ENCODE measurements at regions not wholly inside any gene's neighbourhood (a gene's known extent, or its start where the extent isn't known, plus 50 kb on each side); places are given as distances from the start of the nearest gene placed in this dataset.
A peak's percentile ranks its signal among the peaks of the same experiment; 100 is the strongest.

DNA sequence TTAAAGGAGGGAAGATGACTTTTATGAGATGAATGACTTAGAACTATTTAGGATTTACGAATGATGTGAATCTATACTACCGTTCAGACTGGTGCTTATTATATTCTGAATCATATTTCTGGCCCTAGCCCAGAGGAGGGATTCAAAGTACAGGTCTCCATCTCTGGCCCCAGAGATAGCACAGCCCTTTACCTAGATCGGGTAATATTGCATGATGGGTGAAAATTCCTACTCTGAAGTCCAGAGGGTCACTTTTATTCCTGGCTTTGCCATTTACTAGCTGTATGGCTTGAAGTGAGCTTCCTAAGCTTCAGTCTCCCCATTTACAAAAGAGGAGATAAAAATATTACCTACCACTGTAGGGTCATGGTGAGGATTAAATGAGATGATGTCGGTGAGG is 135.8 kb upstream of the OSR1 start:
- Mint-ChIP-seq H3K36me3 (ENCODE audit: low read depth) (no peaks in the 10 kb centered on the region), H3K27me3 (peaks cover 27% of the 10 kb centered on the region), H3K9me3 (no peaks in the 10 kb centered on the region), H3K27ac (no peak overlapping the region), H3K4me3 (no peak overlapping the region), H3K4me1 (no peaks in the 10 kb centered on the region)
- DNase-seq = no peak
- intact Hi-C loops (cut with micrococcal nuclease) = no loop called here

DNA sequence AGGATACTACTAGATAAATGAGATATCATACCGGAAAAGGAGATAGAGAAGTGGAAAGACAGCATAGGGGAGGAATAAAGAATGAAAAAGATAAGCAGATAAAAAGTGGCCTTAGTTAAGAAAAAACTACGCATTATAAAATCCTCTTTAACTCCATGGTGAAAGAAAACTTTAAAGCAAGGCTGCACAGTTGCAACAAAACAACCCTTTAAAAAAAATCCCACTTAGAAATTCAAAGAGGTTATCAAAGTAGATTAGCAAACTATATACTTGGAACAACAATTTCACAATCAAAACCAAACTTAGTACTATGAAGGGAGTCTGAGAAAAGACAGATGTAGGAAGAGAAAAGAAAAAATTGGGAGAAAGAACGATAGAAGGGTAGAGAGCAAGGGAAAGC is 133.4 kb upstream of the OSR1 start:
- H3K4me1 Mint-ChIP-seq = peaks cover 3% of the 10 kb centered on the region
- H3K9me3 Mint-ChIP-seq = no peaks in the 10 kb centered on the region
- H3K36me3 Mint-ChIP-seq (ENCODE audit: low read depth) = no peaks in the 10 kb centered on the region
- peaks cover 23% of the 10 kb centered on the region for H3K27me3 Mint-ChIP-seq
- no peak overlapping the region for H3K4me3 Mint-ChIP-seq
- DNase-seq = no peak
- no peak overlapping the region for H3K27ac Mint-ChIP-seq
- intact Hi-C loops (cut with micrococcal nuclease) = no loop called here

DNA sequence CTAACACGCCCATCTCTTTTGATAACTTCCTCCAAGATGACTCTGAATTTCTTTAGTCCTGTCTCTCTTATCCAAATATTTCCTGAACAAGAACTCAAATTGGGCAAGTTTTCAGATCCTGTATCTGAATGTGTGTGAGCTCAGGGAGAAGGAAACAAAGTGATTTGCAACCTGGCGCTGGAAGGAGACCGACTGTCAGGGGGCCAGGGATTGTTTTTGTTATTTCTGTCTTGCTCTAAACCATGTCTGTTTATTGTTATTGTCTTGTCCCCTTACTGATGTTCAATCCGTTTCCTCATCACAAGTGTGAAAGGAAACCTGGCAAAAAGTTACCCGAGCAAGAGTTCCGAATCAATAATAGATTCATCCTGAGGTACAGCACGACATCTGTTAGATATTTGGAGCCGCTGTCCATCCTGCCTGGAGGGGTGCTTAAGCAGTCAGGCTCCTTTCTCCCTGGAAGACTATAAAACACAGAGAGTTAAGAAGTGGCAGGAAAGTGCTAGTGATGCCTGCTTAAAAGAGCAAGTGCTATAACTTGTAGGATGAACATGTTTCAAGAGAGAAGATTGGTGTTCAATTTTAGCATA is 132.5 kb upstream of the OSR1 start:
- peaks cover 3% of the 10 kb centered on the region for H3K4me1 Mint-ChIP-seq
- H3K9me3 Mint-ChIP-seq = no peaks in the 10 kb centered on the region
- intact Hi-C loops (cut with micrococcal nuclease) = no loop called here
- no peaks in the 10 kb centered on the region for H3K36me3 Mint-ChIP-seq (ENCODE audit: low read depth)
- no peak overlapping the region for H3K4me3 Mint-ChIP-seq
- peaks cover 23% of the 10 kb centered on the region for H3K27me3 Mint-ChIP-seq
- peak; percentile 11 for DNase-seq
- H3K27ac Mint-ChIP-seq = no peak overlapping the region

DNA sequence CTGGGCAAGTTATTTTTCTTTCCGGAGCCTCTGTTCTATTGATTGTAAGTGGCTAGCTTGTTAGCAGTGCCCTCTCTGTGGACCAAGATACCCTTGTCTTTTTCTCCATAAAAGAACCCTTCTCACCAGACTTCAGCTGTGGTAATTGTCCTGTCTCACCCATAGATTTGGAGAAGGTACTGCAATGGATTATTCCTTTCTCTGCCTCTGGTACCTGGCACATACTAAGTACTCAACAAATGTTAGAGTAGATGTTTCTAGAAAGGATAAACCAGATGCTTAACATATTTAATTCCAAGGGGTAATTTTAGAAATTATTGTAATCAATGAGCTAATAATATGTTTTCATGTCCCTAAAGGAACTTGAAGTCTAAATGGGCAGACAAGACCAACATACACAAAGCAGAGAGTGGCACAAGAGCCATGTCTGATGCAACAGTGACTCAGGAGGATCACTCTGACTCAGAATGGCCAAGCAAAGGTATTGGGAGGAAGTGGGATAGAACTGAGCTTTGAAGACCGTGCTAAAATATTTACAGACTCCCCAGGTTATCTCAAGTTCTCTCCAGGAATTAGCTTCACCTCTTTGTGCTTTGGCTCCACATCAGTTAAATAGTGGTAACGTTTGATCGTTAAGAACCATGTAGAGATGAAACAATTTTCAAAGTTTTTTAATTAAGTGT is 129.7 kb upstream of the OSR1 start:
- Mint-ChIP-seq H3K9me3 (no peaks in the 10 kb centered on the region), H3K27ac (no peak overlapping the region), H3K27me3 (peaks cover 20% of the 10 kb centered on the region), H3K4me1 (peaks cover 3% of the 10 kb centered on the region), H3K36me3 (ENCODE audit: low read depth) (no peaks in the 10 kb centered on the region), H3K4me3 (no peak overlapping the region)
- intact Hi-C loops (cut with micrococcal nuclease) = no loop called here
- DNase-seq = peak; percentile 55

DNA sequence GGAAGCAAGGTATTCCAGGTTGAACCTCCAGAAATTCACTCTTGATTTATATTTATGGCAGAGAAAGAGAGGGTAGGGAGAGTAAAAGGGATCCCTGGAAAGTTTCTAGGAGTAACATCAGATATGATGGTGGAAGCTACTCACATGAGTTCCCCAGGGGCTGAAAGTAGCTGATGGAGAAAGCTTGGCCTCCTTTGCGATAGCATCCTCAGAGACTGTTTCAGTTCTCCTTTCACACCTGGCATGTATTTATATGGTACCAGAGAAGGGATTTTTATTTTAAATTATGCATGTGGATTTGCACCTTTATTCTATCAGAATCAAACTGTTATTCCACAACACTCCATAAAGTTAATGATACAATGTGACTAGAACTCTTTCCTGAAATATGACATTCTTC is 126.3 kb upstream of the OSR1 start:
- Mint-ChIP-seq H3K27me3 (no peaks in the 10 kb centered on the region), H3K36me3 (ENCODE audit: low read depth) (no peaks in the 10 kb centered on the region), H3K27ac (no peak overlapping the region), H3K4me1 (peaks cover 3% of the 10 kb centered on the region), H3K4me3 (no peak overlapping the region), H3K9me3 (no peaks in the 10 kb centered on the region)
- DNase-seq = no peak
- intact Hi-C loops (cut with micrococcal nuclease) = no loop called here

DNA sequence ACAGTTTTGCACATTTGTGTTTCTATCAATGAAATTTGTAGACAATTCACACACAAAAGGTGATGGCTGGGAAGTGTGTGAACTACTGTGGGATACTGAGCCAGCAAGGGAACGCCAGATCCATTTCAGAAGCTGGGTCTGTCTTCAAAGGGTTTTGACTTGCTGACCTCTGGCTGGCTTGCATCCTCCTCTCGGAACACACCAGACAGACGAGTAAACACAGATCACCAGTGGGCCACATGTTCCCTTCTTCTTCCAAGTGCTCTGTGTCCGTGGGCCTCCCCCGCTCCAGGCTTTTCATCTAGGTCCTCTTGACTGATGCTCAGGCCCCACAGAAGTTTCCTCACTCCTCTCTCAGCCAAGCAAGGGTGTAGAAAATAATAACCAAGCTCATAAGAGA is 122.2 kb upstream of the OSR1 start:
- peak; percentile 37 for DNase-seq
- Mint-ChIP-seq H3K9me3 (no peaks in the 10 kb centered on the region), H3K27me3 (peaks cover 16% of the 10 kb centered on the region), H3K27ac (no peak overlapping the region), H3K36me3 (ENCODE audit: low read depth) (no peaks in the 10 kb centered on the region), H3K4me1 (no peaks in the 10 kb centered on the region), H3K4me3 (no peak overlapping the region)
- intact Hi-C loops (cut with micrococcal nuclease) = no loop called here

DNA sequence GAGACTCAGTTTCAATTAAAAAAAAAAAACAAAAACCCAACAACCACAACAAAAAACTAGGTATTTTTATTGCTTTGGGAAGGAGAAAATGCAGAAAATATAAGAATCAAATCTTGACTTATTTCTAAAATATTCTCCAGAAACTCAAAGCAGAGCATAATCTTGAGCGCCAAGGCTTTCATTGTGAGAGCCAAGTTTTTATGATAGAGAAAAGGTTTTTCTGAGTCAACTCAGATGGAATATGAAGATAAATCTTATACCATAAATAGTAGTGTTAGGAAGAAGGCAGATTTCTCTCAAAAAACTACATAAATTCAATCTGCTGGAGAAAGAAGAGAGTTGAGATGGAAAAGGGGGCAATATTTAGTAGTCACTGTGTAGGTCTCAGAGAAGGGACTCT is 121.2 kb upstream of the OSR1 start:
- Mint-ChIP-seq H3K9me3 (no peaks in the 10 kb centered on the region), H3K36me3 (ENCODE audit: low read depth) (no peaks in the 10 kb centered on the region), H3K27ac (no peak overlapping the region), H3K27me3 (peaks cover 21% of the 10 kb centered on the region), H3K4me3 (no peak overlapping the region), H3K4me1 (no peaks in the 10 kb centered on the region)
- intact Hi-C loops (cut with micrococcal nuclease) = no loop called here
- no peak for DNase-seq

DNA sequence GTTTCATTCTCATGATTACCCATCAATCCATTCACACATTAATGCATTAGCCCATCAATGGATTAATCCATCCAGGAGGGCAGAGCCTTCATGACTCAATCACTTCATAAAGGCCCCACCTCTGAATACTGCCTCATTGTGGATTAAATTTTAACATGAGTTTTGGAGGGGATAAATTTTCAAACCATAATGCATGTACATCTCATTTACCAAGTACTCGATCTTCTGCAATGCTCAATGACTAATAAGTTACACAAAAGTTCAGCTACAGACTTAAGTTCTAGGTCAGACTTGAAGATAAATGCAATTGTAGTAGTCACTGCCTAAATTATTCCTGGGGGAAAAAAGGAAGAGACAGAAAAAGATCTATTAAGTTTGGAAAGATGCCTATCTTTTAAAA is 120.0 kb upstream of the OSR1 start:
- DNase-seq = no peak
- Mint-ChIP-seq H3K36me3 (ENCODE audit: low read depth) (peaks cover 2% of the 10 kb centered on the region), H3K27me3 (peaks cover 27% of the 10 kb centered on the region), H3K4me3 (no peak overlapping the region), H3K4me1 (peaks cover 10% of the 10 kb centered on the region), H3K9me3 (peaks cover 3% of the 10 kb centered on the region), H3K27ac (no peak overlapping the region)
- intact Hi-C loops (cut with micrococcal nuclease) = no loop called here

DNA sequence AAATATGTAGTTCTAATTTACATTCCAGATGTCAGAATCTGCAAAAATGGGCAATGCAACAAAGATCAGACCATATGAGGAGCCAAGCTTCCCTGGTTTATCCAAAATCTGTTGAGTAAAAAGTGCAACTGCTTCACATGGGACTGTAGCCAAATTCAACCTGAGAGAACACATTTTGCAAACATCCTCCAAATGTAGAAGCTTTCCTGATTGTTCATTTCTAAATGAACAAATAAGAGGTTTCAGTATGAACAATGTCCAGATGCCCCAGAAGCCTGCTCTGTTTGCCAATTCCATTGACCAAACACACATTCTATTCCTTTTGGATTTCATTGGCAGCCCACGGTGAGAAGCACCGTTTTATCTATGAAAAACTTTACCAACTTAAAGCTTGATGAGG is 117.9 kb upstream of the OSR1 start:
- Mint-ChIP-seq H3K4me3 (no peak overlapping the region), H3K36me3 (ENCODE audit: low read depth) (peaks cover 2% of the 10 kb centered on the region), H3K27ac (no peak overlapping the region), H3K9me3 (peaks cover 8% of the 10 kb centered on the region), H3K27me3 (peaks cover 42% of the 10 kb centered on the region), H3K4me1 (peaks cover 10% of the 10 kb centered on the region)
- DNase-seq = peak; percentile 36
- intact Hi-C loops (cut with micrococcal nuclease) = no loop called here

DNA sequence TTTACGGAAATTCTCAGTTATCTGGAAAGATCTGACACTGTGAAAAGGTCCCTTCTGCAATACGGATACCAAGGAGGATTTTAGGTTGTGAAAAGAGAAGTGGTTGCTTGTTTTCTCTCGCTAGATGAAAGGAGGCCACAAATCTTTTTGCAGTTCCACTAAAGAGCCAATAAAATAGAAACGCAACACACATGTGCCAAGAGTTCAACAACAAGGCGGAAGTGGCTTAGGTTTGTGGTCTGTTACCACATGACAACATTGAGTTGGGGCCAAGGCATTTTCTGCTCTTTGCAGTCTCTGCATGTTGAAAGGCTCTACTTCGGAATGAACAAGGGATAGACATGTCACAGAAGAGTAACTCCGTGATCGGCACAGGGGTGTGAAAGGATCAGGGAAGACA is 115.7 kb upstream of the OSR1 start:
- H3K27ac Mint-ChIP-seq = peak overlapping the region; percentile 14
- H3K4me3 Mint-ChIP-seq = peak overlapping the region; percentile 50
- peaks cover 48% of the 10 kb centered on the region for H3K27me3 Mint-ChIP-seq

DNA sequence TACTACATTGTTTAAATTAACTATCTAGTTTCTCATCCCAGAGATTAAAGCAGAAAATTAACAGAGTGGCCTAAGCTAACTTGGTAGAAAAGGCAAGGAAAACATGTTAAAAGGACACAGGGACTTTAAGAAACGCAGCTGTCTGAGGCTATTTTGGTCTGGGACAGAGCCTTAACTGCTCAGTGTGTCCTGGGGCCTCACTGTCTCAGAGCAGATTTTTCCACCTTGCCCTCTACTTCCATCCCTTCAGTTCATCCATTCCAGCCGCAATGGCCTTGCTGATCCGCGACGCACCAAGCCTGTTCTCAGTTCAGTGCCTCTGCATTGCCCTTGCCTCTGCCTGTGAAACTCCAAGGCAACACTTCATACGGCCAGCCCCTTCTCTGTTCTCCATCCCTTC is 114.9 kb upstream of the OSR1 start:
- intact Hi-C loops (cut with micrococcal nuclease) = no loop called here
- H3K27ac Mint-ChIP-seq = no peak overlapping the region
- H3K36me3 Mint-ChIP-seq (ENCODE audit: low read depth) = peaks cover 2% of the 10 kb centered on the region
- peaks cover 13% of the 10 kb centered on the region for H3K9me3 Mint-ChIP-seq
- DNase-seq = no peak
- H3K27me3 Mint-ChIP-seq = peaks cover 47% of the 10 kb centered on the region
- peaks cover 10% of the 10 kb centered on the region for H3K4me1 Mint-ChIP-seq
- no peak overlapping the region for H3K4me3 Mint-ChIP-seq

More for the DNA sequence above, 115.7 kb upstream of the OSR1 start:
- DNase-seq = peak; percentile 90
- H3K9me3 Mint-ChIP-seq = peaks cover 10% of the 10 kb centered on the region
- peaks cover 10% of the 10 kb centered on the region for H3K4me1 Mint-ChIP-seq
- intact Hi-C loops (cut with micrococcal nuclease) = no loop called here
- peaks cover 2% of the 10 kb centered on the region for H3K36me3 Mint-ChIP-seq (ENCODE audit: low read depth)

DNA sequence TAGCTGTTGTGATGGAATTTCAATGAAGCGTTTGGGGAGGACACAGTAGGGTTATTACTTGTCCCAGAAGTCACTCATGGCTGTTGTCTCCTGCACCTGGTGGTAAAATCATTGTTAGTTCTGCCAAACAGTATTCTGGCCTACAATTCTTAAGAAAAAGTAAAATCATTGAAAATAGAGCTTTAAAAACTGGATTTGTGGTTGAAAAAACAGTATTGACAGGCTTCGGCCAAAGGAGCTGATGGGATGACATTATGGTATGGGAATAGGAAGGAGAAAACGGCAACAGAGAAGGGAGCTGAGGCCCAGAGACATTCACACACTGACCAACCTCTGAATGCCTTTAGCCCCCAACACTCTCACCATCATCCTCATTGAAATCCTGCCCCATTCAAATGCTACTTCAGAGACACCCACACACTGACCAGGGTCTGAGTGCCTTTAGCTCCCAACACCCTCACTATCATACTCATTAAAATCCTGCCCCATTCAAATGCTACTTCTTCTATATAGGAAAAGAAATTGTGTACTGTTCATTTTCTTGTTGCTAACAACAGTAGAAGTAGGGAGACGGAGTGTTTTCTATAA is 114.1 kb upstream of the OSR1 start:
- no peak for DNase-seq
- Mint-ChIP-seq H3K27ac (no peak overlapping the region), H3K9me3 (peaks cover 13% of the 10 kb centered on the region), H3K36me3 (ENCODE audit: low read depth) (peaks cover 2% of the 10 kb centered on the region), H3K4me3 (no peak overlapping the region), H3K4me1 (peaks cover 10% of the 10 kb centered on the region), H3K27me3 (peaks cover 44% of the 10 kb centered on the region)
- intact Hi-C loops (cut with micrococcal nuclease) = no loop called here

DNA sequence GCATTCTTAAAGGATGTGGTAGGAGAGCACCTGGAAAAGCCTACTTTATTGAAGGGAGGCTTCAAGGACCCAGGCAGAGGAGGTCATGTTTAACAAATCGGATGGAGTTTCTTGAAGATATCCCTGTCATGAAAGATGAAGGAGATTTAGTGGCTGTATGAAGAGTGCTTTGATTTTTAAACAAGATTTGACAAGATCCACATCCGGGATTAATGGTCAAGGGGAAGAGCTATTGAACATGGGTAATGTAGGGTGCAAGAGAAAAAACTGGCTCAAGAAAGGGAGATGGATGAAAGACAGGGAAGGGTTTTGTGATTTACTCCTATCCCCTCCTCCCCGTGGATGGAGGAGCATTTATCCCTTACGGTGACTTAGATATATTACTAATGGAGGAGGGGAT is 113.1 kb upstream of the OSR1 start:
- Mint-ChIP-seq H3K27ac (no peak overlapping the region), H3K27me3 (peaks cover 39% of the 10 kb centered on the region), H3K4me1 (peaks cover 10% of the 10 kb centered on the region), H3K36me3 (ENCODE audit: low read depth) (peaks cover 2% of the 10 kb centered on the region), H3K9me3 (peaks cover 13% of the 10 kb centered on the region), H3K4me3 (no peak overlapping the region)
- intact Hi-C loops (cut with micrococcal nuclease) = no loop called here
- DNase-seq = no peak

DNA sequence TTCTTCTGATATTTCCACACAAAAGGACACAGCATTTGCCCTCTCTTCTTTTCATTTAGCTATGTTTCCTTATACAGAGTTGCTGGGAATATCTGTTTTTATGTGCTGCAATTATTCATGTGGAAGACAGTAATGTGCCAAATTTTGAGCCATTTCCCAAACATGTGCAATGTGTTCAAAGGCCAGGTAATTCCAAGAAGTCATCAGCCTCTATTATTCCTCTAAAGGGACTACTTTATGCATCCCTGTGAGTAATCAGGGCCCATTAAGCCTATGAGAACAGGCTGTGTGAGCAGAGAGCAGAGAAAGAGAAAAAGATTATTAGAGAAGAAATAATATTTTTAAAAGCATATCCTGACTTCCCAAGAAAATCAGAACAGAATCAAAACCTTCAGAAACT is 107.6 kb upstream of the OSR1 start:
- Mint-ChIP-seq H3K4me3 (no peak overlapping the region), H3K27ac (no peak overlapping the region), H3K4me1 (no peaks in the 10 kb centered on the region), H3K9me3 (peaks cover 3% of the 10 kb centered on the region), H3K36me3 (ENCODE audit: low read depth) (no peaks in the 10 kb centered on the region), H3K27me3 (peaks cover 9% of the 10 kb centered on the region)
- intact Hi-C loops (cut with micrococcal nuclease) = no loop called here
- DNase-seq = no peak

DNA sequence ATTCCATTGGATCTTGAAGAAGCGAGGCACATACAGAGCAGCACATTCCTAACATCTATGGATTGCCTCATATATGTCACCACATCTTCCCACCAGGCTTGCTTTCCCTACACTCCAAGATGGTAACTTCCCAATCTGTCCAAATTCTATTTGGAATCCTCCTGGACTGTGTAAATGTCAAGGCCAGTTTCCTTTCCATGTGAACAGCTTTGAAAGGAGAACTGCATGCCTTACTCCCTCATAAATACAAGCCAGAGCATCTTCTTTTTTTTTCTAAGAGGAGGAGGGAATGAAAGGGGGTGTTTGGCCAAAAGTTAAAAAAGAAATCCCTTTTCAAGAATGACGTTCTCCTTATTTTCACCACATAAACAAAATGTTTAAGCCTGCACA is 103.8 kb upstream of the OSR1 start:
- no peak for DNase-seq
- no peaks in the 10 kb centered on the region for H3K4me1 Mint-ChIP-seq
- no peaks in the 10 kb centered on the region for H3K9me3 Mint-ChIP-seq
- no peak overlapping the region for H3K27ac Mint-ChIP-seq
- intact Hi-C loops (cut with micrococcal nuclease) = no loop called here
- peaks cover 2% of the 10 kb centered on the region for H3K27me3 Mint-ChIP-seq
- H3K36me3 Mint-ChIP-seq (ENCODE audit: low read depth) = no peaks in the 10 kb centered on the region
- no peak overlapping the region for H3K4me3 Mint-ChIP-seq

Data from activated CD4-positive, alpha-beta T cell treated with anti-CD3 and anti-CD28 coated beads, Interleukin-2, amount 10 ng/mL, durations not matched to agents 24 days and 14 days (primary cell).